COR-L47 (cell line): ENCODE measurements at regions not wholly inside any gene's neighbourhood (a gene's known extent, or its start where the extent isn't known, plus 50 kb on each side); places are given as distances from the start of the nearest gene placed in this dataset.
A peak's percentile ranks its signal among the peaks of the same experiment; 100 is the strongest.

Source experiments
- DNase-seq: peaks from one replicate; lab custom pipeline; 2025; lab: John Stamatoyannopoulos, UW

DNA sequence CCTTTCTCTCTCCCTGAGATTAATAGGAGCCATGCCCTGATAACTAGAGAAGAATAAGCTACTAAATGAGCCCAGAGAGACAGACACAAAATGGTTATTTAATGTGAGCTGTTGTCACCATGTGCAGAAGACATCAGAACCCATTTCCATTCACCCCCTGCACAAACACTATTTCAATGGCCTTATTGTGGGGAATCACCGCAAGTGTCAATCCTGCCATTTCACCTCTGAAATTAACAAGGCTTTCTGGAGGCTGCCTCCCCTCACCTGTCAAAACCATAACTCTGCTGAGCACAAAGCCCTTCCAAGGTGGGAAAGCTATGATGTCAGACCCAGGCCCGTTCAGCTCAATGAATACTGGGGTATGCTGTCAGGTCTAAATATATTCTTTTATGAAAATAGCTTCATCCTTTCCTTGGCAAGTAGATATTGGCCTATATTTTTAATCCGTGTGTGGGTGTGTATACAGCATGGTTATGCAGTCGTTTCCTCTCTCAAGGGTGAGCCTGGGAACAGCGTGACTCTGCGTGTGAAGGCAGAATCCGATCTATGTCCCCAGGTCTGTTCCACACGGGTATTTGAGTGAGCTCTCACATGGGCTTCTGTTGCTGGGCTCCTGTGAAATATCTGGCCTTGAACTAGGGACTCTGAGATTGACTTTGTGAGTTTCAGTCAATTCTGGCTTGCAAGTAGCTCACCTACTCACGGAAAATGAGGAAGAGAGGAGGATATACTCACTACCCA is 266.3 kb downstream of the FBXW7 start:
- DNase-seq: no peak

DNA sequence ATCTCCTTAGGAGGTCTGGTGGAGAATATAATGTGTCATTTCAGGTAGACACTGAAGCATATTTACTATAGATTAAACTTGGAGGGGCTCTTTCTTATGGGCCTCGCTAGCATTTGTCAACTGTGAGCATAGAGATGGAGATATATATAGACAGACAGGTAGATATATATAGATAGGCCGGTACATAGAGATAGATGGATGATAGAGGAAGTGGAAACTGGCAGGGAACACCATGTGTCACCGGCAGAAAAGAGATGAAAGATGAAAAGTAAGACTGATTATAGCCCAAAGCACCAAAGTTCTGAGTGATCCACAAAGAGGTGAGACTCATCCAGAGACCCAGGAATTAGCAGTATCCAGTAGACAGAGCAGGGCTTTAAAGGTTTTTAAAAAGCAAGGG is 268.1 kb downstream of the FBXW7 start:
- DNase-seq: no peak

DNA sequence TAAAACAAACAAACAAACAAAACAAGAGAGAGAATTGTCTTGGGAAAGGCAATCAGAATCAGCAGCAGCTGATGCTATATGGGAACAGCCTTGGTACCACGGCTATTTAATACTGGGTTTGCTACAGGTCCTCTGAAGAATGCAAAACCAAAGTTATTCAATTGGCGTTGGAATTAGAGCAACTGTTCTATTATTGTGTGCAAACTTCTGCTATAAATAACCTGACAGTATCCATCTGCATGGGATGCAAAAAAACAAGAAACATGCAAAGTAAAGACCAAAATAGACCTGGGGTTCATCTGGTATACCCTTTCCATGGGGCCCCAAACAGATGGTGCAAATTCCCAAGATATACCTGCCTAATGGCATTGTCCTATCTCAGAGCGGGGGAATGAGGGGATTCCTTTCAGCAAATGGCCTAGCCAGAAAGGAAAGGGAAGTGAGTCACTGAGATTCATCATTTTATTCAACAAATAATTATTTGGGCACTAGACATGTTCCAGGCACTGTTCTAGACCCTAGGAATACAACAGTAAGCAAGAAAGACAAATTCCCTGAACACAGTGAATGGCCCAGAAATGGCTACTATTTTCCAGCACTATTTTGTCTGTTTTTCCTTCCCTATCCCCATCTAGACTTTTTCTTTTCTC is 268.9 kb downstream of the FBXW7 start:
- no peak for DNase-seq

DNA sequence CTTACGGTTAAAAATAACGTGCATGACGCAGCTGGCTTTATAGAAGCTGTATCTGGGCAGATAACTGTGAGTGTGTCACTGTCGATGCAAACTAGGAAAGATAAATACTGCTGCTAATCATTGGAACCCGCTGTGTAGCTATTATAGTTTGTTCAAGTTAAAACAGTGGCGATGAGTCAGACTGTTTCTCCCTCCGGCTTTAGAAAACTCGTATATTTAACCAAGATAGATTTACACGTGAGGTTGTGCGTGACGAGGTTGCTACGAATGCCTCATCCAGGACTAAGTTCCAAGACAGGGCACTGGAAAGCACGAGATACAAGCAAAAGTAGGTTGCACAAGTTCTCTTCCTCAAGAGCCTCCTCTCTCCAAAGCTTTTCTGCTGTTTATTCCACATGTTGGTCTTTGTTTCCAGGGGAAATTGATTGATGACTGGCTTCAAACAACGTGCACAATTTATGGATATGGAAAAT is 270.7 kb downstream of the FBXW7 start:
- peak; percentile 62 for DNase-seq

DNA sequence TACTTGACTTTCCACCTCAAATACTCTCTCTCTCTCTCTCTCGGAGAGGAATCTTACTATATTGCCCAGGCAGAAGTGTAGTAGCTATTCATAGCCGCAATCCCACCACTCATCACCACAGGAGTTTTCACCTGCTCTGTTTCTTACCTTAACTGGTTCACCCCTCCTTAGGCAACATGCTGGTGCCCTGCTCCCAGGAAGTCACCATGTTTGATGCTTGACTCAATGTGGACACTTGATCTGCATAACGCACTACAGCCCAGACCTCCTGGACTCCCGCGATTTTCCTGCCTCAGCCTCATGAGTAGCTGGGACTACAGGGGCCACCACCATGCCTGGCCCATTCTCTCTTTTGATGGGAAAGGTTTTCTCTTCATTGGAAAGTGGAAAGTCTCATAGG is 271.8 kb downstream of the FBXW7 start:
- no peak for DNase-seq

DNA sequence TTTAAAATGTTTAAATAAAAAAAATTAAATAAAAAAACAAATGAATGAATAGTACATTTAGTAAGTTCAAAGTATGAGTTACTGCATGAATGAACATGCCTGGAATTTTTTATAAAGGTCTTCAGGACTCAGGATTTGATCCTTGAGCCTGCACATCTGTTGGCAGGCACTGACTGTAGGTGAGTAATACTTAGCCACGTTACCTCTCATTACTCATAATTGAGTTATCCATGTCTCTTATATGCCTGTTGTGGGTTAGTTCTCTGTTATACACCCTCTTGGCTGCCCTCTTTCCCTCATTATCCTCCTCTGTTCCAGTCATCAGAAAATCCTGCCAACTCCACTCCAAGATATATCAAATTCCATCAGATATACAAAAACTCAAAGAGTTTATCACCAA is 276.0 kb downstream of the FBXW7 start:
- DNase-seq: no peak

DNA sequence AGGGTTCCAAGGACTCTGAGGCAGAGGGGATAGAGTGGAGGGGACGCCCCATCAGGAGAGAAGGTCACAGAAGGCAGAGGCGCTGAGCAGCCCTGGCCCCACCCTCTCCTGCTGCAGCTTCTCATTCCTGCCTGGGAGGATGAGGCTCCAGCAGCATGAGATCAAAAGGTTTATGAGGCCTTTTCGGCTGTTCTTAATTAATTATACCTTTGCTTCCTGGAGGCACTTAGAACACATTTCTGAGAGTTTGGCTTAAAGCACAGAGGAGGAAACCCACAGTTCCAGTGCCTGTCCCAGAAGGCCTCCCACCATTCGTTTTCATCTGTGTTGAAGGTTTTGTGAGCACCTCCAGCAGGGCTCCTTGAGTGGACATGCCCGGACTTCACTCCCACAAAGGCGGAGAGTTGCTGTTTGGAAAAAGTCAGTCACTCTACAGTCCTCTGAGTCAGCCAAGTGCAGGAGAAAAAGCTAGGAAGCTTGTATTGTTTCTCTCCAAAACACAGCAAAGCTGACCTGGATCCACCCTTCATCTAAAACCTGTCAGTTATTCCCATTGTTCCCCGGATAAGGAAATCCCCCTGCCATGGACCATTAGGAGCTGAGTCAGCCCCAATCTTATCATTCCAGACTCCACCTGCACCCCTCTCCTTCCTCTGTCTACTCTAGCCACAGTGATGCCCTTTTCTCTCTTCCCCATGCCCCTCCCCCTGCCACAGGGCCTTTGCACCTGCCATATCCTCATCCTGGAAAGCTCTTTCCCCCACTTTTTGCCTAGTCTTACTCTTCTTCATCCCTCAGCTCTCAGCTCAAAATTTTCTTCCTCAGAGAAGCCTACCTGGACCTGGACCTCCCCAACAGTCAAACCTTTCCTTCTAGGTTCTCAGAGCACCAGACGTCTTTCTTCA is 276.8 kb downstream of the FBXW7 start:
- no peak for DNase-seq

DNA sequence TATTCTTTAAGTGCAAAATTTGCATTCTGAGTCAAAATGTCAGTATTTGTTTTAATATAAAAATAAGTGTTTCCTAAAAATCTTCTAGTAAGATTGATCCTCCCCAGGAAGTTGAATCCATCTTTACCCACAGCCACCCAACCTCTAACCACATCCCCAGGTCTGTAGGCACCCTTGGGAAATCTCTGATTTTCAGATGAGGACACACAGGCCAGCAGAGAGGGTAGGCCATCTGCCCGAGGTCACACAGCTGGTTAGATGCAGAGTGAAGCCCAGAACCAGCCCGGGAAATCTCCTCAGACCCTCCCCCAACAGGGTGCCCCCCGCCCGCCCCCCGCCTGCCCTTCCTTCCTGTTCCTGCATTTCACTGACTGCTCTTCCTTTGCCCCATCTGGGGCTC is 277.5 kb downstream of the FBXW7 start:
- DNase-seq: no peak

DNA sequence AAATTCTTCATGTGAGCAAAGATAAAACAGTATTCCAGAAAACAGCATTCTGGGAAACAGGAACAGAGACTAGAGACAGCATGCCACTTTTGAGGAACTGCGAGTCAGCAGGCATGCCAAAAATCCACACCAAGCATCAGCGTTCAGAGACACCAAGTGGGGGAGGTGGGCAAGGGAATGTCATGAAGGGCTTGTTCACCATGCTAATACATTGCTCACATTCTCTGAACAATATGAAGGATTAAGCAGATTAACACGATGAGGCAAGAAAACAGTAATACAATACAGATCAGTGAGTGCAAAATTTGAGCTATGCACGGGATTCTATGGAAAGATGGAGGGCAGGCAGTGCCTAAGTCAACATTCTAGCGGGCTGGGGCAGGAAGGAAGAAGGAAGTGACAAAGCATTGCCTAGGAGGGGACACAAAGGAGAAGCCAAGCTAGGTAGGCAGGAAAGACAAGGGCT is 278.3 kb downstream of the FBXW7 start:
- DNase-seq: no peak

DNA sequence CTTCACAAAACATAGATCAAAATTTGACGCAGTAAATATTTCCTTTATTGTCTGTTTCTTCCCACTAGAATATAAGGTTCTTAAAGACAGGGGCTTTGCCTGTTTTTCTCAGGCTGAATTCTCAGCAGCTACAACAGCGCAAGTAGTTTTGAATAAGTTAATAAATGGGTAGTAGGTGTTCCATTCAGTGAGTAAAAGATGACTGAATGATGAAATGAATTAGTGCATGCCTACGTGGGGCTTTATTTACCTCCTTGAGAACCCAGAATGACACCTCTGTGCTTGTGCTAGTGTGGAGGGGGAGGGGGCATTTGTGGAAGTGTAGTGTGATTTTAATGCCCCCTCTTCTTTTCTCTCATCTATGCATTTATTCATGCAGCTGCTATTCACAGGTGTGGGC is 278.9 kb downstream of the FBXW7 start:
- DNase-seq: no peak

DNA sequence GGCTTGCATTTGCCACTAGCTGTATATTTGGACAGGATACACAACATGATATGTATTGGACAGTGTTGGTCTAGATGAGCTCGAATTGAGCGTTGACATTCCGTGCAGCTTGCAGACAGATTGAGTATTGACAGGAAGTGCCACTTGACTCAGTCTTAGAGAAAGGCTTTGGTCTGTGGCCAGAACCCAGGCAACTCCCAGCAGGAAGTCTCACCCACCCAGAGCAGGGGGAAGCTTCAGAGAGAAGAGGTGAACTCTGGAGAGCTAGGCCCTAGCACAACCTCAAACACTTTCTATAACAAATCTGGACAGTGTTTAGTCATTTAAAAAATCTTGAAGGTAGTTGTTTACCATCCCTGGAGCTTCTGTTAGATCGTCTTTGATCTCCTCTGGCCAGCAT is 280.5 kb downstream of the FBXW7 start:
- peak; percentile 32 for DNase-seq

DNA sequence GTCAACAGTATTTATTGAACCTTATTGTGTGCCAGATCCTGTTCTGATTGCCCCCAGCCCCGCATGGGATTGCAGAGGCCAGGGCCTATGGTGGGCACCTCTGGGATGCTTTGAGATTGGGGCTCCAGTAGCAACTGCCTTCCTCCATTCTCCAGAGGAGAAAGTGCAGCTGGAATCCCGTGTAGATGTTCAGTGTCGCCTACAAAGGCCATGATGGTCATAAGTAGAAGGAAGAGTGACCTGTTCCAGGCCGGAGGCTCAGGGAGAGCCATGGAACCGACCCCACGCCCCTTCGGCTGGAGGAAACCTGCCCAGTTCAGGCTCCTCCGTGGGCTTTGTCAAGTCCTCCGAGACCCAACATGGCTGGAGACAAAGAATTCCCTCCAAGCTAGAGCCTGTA is 287.5 kb downstream of the FBXW7 start:
- no peak for DNase-seq

DNA sequence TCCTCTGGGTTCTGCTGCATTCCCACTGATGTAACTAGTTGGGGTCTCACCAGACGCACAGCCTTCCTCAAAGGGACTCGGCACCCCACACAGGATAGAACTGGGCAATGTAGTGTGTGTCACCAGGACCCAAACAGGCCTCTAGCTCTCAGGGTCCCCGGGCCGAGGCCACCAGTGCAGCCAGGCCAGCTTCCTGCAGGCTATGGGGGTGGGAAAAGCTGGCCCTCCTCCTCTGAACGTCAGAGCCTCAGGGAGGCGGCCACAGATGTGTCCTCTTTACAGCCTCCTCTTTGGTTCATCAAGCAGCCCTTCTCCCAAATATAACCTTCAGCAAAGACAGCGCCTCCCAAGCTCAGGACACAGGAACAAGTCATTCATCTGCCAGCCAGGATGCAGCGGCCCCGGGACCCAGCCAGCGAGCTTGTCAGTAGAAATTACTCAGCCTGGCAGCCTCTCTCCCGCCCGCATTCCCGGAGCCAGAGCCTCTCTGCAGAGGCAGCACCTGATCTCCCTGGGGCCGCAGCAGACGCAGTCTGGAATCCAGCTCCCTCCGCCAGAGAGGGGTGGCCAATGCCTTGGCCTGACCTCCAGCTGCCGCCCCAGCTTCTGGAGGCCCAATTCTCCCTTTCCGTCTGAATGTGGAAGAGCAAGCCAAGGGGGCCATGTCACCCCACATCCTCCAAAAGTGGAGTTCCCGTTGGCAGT is 288.5 kb downstream of the FBXW7 start:
- DNase-seq: no peak

DNA sequence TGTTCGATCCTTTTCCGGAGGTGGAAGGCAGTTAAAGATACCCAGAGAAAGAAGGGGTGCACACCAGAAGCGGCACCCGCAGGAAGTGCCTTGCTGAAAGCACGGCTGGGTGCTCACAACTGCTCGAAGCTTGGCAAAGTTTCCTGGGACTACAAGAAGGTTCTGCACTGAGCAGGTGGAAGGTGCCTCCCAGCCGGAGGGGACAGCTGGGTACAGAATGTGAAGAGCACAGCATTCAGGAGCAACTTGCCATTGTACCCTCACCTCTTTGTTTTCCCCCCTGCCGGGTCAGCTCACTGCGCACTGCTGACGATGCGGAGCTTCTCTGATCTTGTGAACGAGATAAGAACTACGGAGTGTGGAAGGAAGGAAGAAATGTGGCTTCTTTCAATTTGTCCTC is 289.2 kb downstream of the FBXW7 start:
- DNase-seq: no peak

DNA sequence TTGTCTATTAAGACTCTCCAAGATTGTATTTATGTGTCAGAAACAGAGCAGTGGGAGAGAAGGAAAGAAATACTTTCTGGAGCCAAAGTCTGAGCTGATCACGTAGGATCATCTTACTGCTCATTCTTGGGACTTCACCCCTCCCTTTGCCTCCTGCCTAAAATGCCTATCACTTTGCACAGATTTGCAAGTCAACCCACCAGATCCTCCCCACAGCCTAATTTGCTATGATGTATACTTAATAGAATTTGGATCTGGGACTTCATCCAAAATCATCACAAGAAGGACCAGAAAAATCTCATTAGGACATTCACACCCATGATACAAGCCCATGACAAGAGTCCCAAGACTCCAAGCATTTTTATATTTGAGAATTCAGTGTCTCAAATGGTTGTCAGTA is 290.2 kb downstream of the FBXW7 start:
- DNase-seq: no peak

DNA sequence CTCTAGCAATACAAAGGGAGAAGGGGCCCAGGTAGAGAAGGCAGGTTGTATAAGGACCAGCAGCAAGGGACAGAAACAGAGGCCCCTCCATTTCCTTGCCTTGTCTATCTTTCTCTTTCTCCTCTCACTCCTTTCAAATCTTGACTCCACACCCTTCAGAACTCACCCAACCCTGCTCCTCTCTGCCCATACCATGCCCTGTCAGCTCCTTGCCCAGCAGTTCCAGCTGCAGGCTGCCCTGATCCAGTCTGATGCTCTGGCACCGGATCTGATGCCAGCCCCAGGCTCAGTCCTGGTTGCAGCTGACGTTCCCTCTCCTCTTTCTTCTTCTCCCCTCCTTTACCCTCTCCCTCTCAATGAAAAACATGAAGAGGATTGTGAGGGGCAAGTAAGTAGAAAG is 291.2 kb downstream of the FBXW7 start:
- no peak for DNase-seq

DNA sequence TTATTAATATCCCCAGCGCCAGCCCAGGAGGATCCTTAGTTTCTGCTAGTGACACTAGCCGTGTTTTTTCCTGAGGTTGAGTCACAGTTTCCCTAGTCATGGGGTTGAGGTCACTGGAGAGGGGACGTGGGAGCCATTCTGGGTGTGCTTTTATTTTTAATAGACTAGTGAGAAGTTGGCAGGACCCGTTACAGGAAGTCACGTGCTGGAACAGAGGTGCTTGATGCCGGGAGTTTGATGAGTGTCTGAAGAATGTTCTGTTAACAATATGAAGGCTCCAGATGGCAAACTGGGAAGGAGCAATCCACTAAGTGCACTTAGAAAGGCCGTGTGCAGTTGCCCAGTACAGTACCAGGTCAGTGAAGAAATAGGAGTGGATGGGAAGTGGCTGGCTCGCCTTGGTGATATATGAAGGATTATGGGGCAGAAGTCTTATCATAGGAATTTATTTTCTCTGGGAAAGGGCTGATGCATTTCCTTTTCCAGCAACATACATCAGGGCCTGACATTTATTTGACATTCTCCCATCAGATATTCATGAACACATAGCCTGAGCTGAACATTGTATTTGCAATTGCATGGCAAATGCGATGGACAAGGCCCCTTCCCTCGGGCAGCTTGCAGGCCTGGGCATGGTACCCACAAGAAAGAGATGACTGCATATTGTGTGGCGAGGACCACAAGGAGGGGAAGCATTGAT is 291.8 kb downstream of the FBXW7 start:
- DNase-seq: no peak

DNA sequence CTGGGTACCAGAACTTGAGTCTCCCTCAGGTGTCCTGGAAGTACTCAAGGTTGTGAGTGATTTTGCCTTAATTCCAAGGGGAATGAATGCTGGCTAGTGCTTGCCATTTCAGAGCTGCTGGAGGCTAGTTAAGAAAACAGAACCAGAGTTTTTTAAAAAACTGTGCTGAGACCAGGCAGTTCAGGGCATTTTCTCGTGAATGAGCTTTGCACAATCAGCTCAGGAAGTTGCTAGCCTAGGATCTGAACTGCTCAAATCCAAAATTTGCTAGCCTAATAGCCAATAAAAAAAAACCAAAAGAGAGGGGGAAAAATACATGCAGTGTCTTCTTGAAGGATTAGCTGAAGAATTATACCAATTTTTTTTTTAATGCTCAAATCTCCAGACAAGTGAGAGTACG is 292.7 kb downstream of the FBXW7 start:
- no peak for DNase-seq

DNA sequence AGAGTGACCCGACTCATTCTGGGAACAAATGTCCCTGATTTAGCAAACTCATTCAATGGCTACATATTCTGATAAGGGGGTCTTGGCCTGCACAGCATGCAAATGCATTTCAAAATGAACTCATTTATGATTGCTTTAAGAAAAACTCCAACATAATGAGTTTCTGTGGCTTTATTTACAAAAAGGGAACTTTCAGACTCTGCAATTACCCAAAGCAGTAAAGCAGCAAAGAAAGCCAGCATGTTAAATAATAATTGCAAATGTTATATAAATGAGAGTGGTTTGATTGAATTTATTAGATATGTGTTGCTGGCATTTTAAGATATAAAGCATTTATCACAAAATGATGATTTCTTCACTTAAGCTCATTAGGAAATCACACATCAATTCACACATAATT is 295.7 kb downstream of the FBXW7 start:
- no peak for DNase-seq

DNA sequence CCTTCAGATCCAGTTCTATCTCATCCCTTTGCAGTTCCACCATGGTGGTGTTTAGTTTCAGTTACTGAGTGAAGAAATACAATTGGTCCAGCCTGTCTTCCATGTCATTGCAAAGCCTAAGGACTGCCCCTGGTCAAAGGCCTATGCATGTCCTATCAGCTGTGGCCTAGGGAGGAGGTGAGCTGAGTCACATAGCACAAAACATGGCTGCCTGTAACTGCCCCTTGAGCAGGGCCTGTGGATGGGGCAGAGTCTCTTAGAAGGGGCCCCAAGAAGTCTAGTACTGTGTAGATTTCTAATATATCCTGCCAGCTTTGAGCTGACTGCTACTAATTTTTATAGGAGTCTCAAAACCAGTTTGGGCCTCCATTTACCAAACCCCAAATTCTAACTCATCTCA is 296.7 kb downstream of the FBXW7 start:
- DNase-seq: no peak

DNA sequence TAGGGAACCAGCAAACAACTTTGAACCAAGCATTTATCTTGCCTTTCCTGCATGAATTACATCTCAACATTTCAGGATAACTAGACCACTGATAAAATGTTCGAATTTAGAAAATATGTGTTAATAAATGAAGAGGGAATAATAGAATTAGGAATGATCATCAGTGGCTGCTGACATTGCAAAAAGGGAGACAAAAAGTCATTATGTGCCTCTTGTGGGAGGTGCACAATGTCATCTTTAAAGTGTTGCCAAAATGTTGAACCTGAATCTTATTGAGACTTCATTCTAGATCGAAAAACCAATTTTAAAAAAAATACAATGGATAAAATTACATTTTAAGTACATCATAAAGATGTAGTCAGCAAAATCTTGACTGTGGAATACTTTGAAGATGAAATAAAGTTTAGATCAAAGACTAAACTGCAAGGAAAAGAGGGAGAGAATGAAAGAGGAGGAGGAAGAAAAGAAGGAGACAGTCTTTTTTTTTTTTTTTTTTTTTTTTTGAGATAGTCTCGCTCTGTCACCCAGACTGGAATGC is 299.3 kb downstream of the FBXW7 start:
- no peak for DNase-seq
